ENCODE measurements at regions not wholly inside any gene's neighbourhood (a gene's known extent, or its start where the extent isn't known, plus 50 kb on each side); places are given as distances from the start of the nearest gene placed in this dataset.
"Not testable (repeated sequence)": the region's sequence is repeated elsewhere in the genome, so short reads cannot be mapped to it uniquely, and the experiment has no call there.

DNA sequence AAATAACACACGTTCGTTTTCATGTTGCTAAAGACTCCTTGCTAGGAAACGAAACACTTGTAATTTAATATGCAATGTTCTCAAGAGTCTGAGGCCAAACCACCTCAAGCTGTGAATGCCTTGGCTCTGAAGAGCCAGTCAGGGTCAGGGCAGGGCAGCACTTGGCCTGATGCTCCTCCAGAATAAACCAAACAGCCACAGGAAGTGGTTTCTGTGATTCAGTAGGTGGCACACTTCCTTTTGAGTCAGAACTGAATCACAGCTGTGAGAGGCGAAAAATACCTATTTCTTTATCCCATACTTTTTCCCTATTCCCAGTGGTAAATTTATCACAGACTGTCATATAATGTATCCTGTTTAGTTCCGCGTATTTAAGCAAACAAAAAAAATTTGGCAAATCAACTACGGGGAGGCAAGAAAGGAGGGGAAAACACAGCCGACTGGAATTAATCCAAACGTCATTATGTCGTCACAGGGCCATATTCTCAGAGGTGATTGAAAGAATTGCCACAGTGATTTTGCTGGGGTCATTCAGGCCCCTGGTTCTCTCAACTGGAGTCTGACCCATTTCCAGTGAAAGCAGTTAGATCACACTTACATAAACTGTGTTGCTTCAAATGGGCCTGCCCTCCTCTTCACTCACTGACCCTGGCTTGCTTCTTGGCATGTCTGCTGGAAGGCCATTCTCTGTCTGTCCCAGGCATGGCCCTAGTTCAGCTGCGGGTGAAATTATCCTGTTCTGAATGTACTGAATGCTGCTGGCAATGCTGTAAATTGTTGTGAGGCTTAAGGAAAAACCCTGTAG lies 71.2 kb downstream of the ARRDC3 start:
- Histone ChIP-seq H3K9ac (ENCODE audit: low read length) (peak overlapping the region; percentile 52; the same call in 1 of the 2 replicates), H4K20me1 (ENCODE audit: insufficient read depth, low read length) (no peaks in the 10 kb centered on the region), H3K4me2 (ENCODE audit: low read depth, low read length) (peak overlapping the region; percentile 60), H3K9me3 (replicated peaks; ENCODE audit: insufficient read depth, low read length) (no peaks in the 10 kb centered on the region), H3F3A (ENCODE audit: insufficient read depth, low read length) (peaks cover 16% of the 10 kb centered on the region), H3K27ac (ENCODE audit: low read length) (peak overlapping the region; percentile 89), H3K4me3 (ENCODE audit: low read length) (0 out of 2 replicates have a peak overlapping the region, but pooled peaks have one; percentile 0), H3K9me2 (replicated peaks; ENCODE audit: insufficient read depth, low read length) (no peaks in the 10 kb centered on the region), H3K27me3 (replicated peaks; ENCODE audit: insufficient read depth, low read length) (no peaks in the 10 kb centered on the region), H2AFZ (ENCODE audit: low read length) (peak overlapping the region; percentile 32), H3K79me2 (ENCODE audit: low read length) (no peaks in the 10 kb centered on the region), H3K36me3 (replicated peaks; ENCODE audit: insufficient read depth, low read length) (no peaks in the 10 kb centered on the region), H3K4me1 (ENCODE audit: low read length) (peaks cover 28% of the 10 kb centered on the region)
- DNase-seq = peak; percentile 96
- TF ChIP-seq, protein P1, sequence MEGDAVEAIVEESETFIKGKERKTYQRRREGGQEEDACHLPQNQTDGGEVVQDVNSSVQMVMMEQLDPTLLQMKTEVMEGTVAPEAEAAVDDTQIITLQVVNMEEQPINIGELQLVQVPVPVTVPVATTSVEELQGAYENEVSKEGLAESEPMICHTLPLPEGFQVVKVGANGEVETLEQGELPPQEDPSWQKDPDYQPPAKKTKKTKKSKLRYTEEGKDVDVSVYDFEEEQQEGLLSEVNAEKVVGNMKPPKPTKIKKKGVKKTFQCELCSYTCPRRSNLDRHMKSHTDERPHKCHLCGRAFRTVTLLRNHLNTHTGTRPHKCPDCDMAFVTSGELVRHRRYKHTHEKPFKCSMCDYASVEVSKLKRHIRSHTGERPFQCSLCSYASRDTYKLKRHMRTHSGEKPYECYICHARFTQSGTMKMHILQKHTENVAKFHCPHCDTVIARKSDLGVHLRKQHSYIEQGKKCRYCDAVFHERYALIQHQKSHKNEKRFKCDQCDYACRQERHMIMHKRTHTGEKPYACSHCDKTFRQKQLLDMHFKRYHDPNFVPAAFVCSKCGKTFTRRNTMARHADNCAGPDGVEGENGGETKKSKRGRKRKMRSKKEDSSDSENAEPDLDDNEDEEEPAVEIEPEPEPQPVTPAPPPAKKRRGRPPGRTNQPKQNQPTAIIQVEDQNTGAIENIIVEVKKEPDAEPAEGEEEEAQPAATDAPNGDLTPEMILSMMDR (IDR thresholded peaks at IDR 0.05; ENCODE audit: low read length) = peak; percentile 34
- no peak for TF ChIP-seq EZH2phosphoT487 (IDR thresholded peaks at IDR 0.05; ENCODE audit: low read length)

GRCh38 chr5:91311168-91311696 lies 71.9 kb downstream of the ARRDC3 start:
- H3K79me2 ChIP-seq (ENCODE audit: low read length) = no peaks in the 10 kb centered on the region
- H3K36me3 ChIP-seq (replicated peaks; ENCODE audit: insufficient read depth, low read length) = no peaks in the 10 kb centered on the region
- peak overlapping the region; percentile 89 for H3K27ac ChIP-seq (ENCODE audit: low read length)
- no peaks in the 10 kb centered on the region for H3K27me3 ChIP-seq (replicated peaks; ENCODE audit: insufficient read depth, low read length)
- H3K9ac ChIP-seq (ENCODE audit: low read length) = peak overlapping the region; percentile 52
- H3F3A ChIP-seq (ENCODE audit: insufficient read depth, low read length) = peaks cover 16% of the 10 kb centered on the region
- 0 out of 2 replicates have a peak overlapping the region, but pooled peaks have one; percentile 0 for H3K4me3 ChIP-seq (ENCODE audit: low read length)
- DNase-seq = no peak
- H3K9me2 ChIP-seq (replicated peaks; ENCODE audit: insufficient read depth, low read length) = no peaks in the 10 kb centered on the region
- peak overlapping the region; percentile 32 for H2AFZ ChIP-seq (ENCODE audit: low read length)
- H3K4me2 ChIP-seq (ENCODE audit: low read depth, low read length) = peak overlapping the region; percentile 60
- no peaks in the 10 kb centered on the region for H4K20me1 ChIP-seq (ENCODE audit: insufficient read depth, low read length)
- TF ChIP-seq EZH2phosphoT487 (IDR thresholded peaks at IDR 0.05; ENCODE audit: low read length) (no peak), EZH2 (optimal IDR thresholded peaks at IDR 0.05; ENCODE audit: low read depth, low read length) (no peak)
- TF ChIP-seq, protein P1 (IDR thresholded peaks at IDR 0.05; ENCODE audit: low read length) = no peak
- H3K9me3 ChIP-seq (replicated peaks; ENCODE audit: insufficient read depth, low read length) = no peaks in the 10 kb centered on the region
- peaks cover 28% of the 10 kb centered on the region for H3K4me1 ChIP-seq (ENCODE audit: low read length)

DNA sequence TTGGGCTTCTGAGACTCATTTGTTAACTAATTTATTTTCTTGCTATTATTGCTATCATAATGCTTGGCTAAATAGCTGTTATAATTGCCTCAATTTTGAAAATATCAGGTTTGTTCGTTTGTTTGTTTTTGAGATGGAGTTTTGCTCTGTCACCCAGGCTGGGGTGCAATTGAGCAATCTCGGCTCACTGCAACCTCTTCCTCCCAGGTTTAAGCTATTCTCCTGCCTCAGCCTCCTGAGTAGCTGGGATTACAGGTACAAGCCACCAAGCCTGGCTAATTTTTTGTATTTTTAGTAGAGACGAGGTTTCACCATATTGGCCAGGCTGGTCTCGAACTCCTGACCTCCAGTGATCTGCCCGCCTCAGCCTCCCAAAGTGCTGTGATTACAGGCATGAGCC lies 75.0 kb downstream of the ARRDC3 start:
- Histone ChIP-seq H3K4me1 (ENCODE audit: low read length) (peaks cover 18% of the 10 kb centered on the region), H3F3A (ENCODE audit: insufficient read depth, low read length) (peaks cover 16% of the 10 kb centered on the region)
- H3K79me2 ChIP-seq (ENCODE audit: low read length); H3K27ac ChIP-seq (ENCODE audit: low read length); H3K9me3 ChIP-seq (replicated peaks; ENCODE audit: insufficient read depth, low read length); H3K4me3 ChIP-seq (ENCODE audit: low read length); H4K20me1 ChIP-seq (ENCODE audit: insufficient read depth, low read length); H3K4me2 ChIP-seq (ENCODE audit: low read depth, low read length); DNase-seq; H3K27me3 ChIP-seq (replicated peaks; ENCODE audit: insufficient read depth, low read length); H3K9me2 ChIP-seq (replicated peaks; ENCODE audit: insufficient read depth, low read length); H3K9ac ChIP-seq (ENCODE audit: low read length); H2AFZ ChIP-seq (ENCODE audit: low read length); H3K36me3 ChIP-seq (replicated peaks; ENCODE audit: insufficient read depth, low read length): not testable (repeated sequence)

- Histone ChIP-seq H3K27ac (ENCODE audit: low read length) (no peak overlapping the region), H3K27me3 (replicated peaks; ENCODE audit: insufficient read depth, low read length) (no peaks in the 10 kb centered on the region), H3K4me3 (ENCODE audit: low read length) (no peak overlapping the region), H3K79me2 (ENCODE audit: low read length) (no peaks in the 10 kb centered on the region), H4K20me1 (ENCODE audit: insufficient read depth, low read length) (no peaks in the 10 kb centered on the region), H3F3A (ENCODE audit: insufficient read depth, low read length) (peaks cover 12% of the 10 kb centered on the region), H3K9ac (ENCODE audit: low read length) (no peak overlapping the region), H2AFZ (ENCODE audit: low read length) (no peak overlapping the region), H3K4me2 (ENCODE audit: low read depth, low read length) (no peak overlapping the region), H3K36me3 (replicated peaks; ENCODE audit: insufficient read depth, low read length) (no peaks in the 10 kb centered on the region), H3K9me2 (replicated peaks; ENCODE audit: insufficient read depth, low read length) (no peaks in the 10 kb centered on the region), H3K9me3 (replicated peaks; ENCODE audit: insufficient read depth, low read length) (no peaks in the 10 kb centered on the region), H3K4me1 (ENCODE audit: low read length) (peaks cover 11% of the 10 kb centered on the region)
- no peak for TF ChIP-seq EZH2 (optimal IDR thresholded peaks at IDR 0.05; ENCODE audit: low read depth, low read length)
- no peak for TF ChIP-seq EZH2phosphoT487 (IDR thresholded peaks at IDR 0.05; ENCODE audit: low read length)
- TF ChIP-seq, protein P1 (IDR thresholded peaks at IDR 0.05; ENCODE audit: low read length) = no peak
- no peak for DNase-seq
Observed at GRCh38 chr5:91307048-91307447, 76.1 kb downstream of the ARRDC3 start.
